ENCODE measurements at regions not wholly inside any gene's neighbourhood (a gene's known extent, or its start where the extent isn't known, plus 50 kb on each side); places are given as distances from the start of the nearest gene placed in this dataset.

- TF ChIP-seq ZC3H11A (IDR thresholded peaks at IDR 0.05; ENCODE audit: low read depth, low read length): no peak
- no peak for TF ChIP-seq MAZ (CRISPR knock-in tag; conservative IDR thresholded peaks at IDR 0.05 in 1 of 2, IDR thresholded peaks at IDR 0.05 in 1 of 2)
- no peak for TF ChIP-seq GTF2E2 (tag; IDR thresholded peaks at IDR 0.05)
- no peak for TF ChIP-seq NR4A1 (CRISPR knock-in tag; IDR thresholded peaks at IDR 0.05)
- TF ChIP-seq NR4A1 (tag; IDR thresholded peaks at IDR 0.05): no peak
- peak; percentile 77 for TF ChIP-seq ELF1 (tag; IDR thresholded peaks at IDR 0.05)
- peak; percentile 53 for TF ChIP-seq CBFA2T2 (conservative IDR thresholded peaks at IDR 0.05)
- TF ChIP-seq TAF1 (IDR thresholded peaks at IDR 0.05; ENCODE audit: control insufficient read depth, extremely low read depth, insufficient read depth, low read length, severe bottlenecking): no peak
- TF ChIP-seq ZNF77 (CRISPR knock-in tag; IDR thresholded peaks at IDR 0.05): no peak
- TF ChIP-seq BRCA1 (IDR thresholded peaks at IDR 0.05): no peak
- no peak for TF ChIP-seq BRCA1 (CRISPR knock-in tag; IDR thresholded peaks at IDR 0.05)
- no peak for TF ChIP-seq PML (IDR thresholded peaks at IDR 0.05; ENCODE audit: low read length)
- peak in 1 of 2 experiments; percentile 48; a peak in 1 of 4 replicates for TF ChIP-seq SRF (CRISPR knock-in tag; IDR thresholded peaks at IDR 0.05)
- no peak for TF ChIP-seq ASH1L (IDR thresholded peaks at IDR 0.05; ENCODE audit: borderline replicate concordance, low read depth, partially characterized antibody)
- TF ChIP-seq, protein P1, sequence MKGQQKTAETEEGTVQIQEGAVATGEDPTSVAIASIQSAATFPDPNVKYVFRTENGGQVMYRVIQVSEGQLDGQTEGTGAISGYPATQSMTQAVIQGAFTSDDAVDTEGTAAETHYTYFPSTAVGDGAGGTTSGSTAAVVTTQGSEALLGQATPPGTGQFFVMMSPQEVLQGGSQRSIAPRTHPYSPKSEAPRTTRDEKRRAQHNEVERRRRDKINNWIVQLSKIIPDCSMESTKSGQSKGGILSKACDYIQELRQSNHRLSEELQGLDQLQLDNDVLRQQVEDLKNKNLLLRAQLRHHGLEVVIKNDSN (CRISPR knock-in tag; IDR thresholded peaks at IDR 0.05): no peak
- no peak for TF ChIP-seq RHOXF2B (CRISPR knock-in tag; conservative IDR thresholded peaks at IDR 0.05)
- no peak for TF ChIP-seq TARDBP (IDR thresholded peaks at IDR 0.05)
- no peak for TF ChIP-seq SMAD3 (CRISPR knock-in tag; conservative IDR thresholded peaks at IDR 0.05)
- TF ChIP-seq POLR2AphosphoS2 (IDR thresholded peaks at IDR 0.05; ENCODE audit: low read length): no peak
- TF ChIP-seq LCOR (CRISPR knock-in tag; IDR thresholded peaks at IDR 0.05): no peak
- no peak for TF ChIP-seq MLLT1 (IDR thresholded peaks at IDR 0.05)
- TF ChIP-seq ARID4B (CRISPR knock-in tag; IDR thresholded peaks at IDR 0.05): no peak
- no peak for TF ChIP-seq SRSF9 (IDR thresholded peaks at IDR 0.05; ENCODE audit: borderline replicate concordance, low read depth, low read length)
- TF ChIP-seq, protein P2, sequence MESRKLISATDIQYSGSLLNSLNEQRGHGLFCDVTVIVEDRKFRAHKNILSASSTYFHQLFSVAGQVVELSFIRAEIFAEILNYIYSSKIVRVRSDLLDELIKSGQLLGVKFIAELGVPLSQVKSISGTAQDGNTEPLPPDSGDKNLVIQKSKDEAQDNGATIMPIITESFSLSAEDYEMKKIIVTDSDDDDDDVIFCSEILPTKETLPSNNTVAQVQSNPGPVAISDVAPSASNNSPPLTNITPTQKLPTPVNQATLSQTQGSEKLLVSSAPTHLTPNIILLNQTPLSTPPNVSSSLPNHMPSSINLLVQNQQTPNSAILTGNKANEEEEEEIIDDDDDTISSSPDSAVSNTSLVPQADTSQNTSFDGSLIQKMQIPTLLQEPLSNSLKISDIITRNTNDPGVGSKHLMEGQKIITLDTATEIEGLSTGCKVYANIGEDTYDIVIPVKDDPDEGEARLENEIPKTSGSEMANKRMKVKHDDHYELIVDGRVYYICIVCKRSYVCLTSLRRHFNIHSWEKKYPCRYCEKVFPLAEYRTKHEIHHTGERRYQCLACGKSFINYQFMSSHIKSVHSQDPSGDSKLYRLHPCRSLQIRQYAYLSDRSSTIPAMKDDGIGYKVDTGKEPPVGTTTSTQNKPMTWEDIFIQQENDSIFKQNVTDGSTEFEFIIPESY (CRISPR knock-in tag; IDR thresholded peaks at IDR 0.05): no peak
Observed at GRCh38 chr13:48866249-48866648, 109.5 kb upstream of the FNDC3A start (continued).

All from K562 (cell line).